Heart right ventricle (tissue), 16 donors: ENCODE measurements at regions not wholly inside any gene's neighbourhood (a gene's known extent, or its start where the extent isn't known, plus 50 kb on each side); places are given as distances from the start of the nearest gene placed in this dataset.
"Not testable (repeated sequence)": the region's sequence is repeated elsewhere in the genome, so short reads cannot be mapped to it uniquely, and the experiment has no call there.

Experiments
- ATAC-seq, 8 donors: fragments of 200-7000 bp; cut with Tn5 transposase; one replicate each; pipeline ENCODE4 v1.9.1; 2020; ENCODE audit warnings: mild to moderate bottlenecking in 8 of 8, moderate library complexity in 8 of 8, moderate number of reproducible peaks in 1 of 8
- DNase-seq, 2 donors: peaks; one replicate each; pipeline ENCODE4 v3.0.0-alpha.2; 2020
- H3K27ac ChIP-seq, 10 donors: fragments of 200-600 bp; sonication (generic) in 2 of 10; one replicate each; pipeline versions ENCODE4 v1.5.0 to v1.8.0; 2020 to 2022; ENCODE audit warnings: mild to moderate bottlenecking in 3 of 10
- H3K27me3 ChIP-seq, 7 donors: fragments of 200-600 bp; one replicate each; pipeline ENCODE4 v1.8.0; 2021 to 2022; ENCODE audit warnings: mild to moderate bottlenecking in 2 of 7
- H3K36me3 ChIP-seq, 9 donors: fragments of 200-600 bp; sonication (generic) in 1 of 9; one replicate each; pipeline versions ENCODE4 v1.5.0 to v1.8.0; 2020 to 2022; ENCODE audit warnings: mild to moderate bottlenecking in 2 of 9
- H3K4me1 ChIP-seq, 9 donors: fragments of 200-600 bp; sonication (generic) in 1 of 9; one replicate each; pipeline versions ENCODE4 v1.5.0 to v1.8.0; 2020 to 2022; ENCODE audit warnings: mild to moderate bottlenecking in 4 of 9
- H3K4me3 ChIP-seq, 10 donors: fragments of 200-600 bp; sonication (generic) in 2 of 10; one replicate each; pipeline versions ENCODE4 v1.5.0 to v1.8.0; 2020 to 2022; ENCODE audit warnings: mild to moderate bottlenecking in 7 of 10, moderate library complexity in 2 of 10
- H3K9me3 ChIP-seq, 11 donors: fragments of 200-600 bp in 10 of 11; sonication (generic) in 2 of 11; one replicate each; pipeline versions ENCODE4 v1.5.0 to v1.8.0; 2013 to 2022; ENCODE audit warnings: mild to moderate bottlenecking in 2 of 11, control low read depth in 1 of 11, moderate library complexity in 1 of 11
- WGBS, 2 donors: extraction: QIAGEN DNeasy Blood & Tissue Kit; methylation state at CpG; one replicate each; pipeline ENCODE4 v1.1.7; 2013; ENCODE audit warnings: inconsistent platforms in 1 of 2; 5-methylcytosine and 5-hydroxymethylcytosine counted together
- intact Hi-C, 10 donors: fragments of 100-400 bp; cut with DNase I; formaldehyde crosslinking; loops; one replicate each; pipeline versions ENCODE4 v1.11.1 to v1.14.2; 2022
- TF ChIP-seq, protein P1 (sequence below), 9 donors: fragments of 200-600 bp; sonication (generic) in 2 of 9; IDR thresholded peaks; one replicate each; pipeline versions ENCODE4 v1.5.0 to v1.8.0; 2021 to 2022; ENCODE audit warnings: antibody characterized with exemption in 9 of 9, mild to moderate bottlenecking in 5 of 9, moderate library complexity in 1 of 9
- donor health status: Arrhythmogenic right ventricular cardiomyopathy.
- donor health status: ischemic (EF 13 %, LVEDD 7.1; RV severe dilation, severe dysfunction).
- donor health status: healthy with polysubstance abuse.
- donor health status: DM: no; HTN: yes; CAD: no.
- donor health status: DM: no; HTN: no; CAD: no.
- donor health status: ischemic (EF 25% LVEDD 6.9; RV normal size, moderate dysfunction).
- donor health status: ischemic (EF 25% LVEDD 5.7; RV mildly dilated, moderate dysfunction).
- donor health status: healthy.
- donor health status: DM: yes; HTN: yes; CAD: no.
- donor health status: Ischemic cardiomyopathy.
- donor health status: ischemic (EF 35%, LVEDD 5.7; RV mildly dilated, moderate dysfunction).
- donor health status: nonischemic (EF 11% LVEDD 7.7; RV severe dilation, severe dysfunction).
- donor health status: DM: yes; HTN: yes; CAD: no.
- donor health status: PGD.
- donor health status: ischemic (EF 29% LVEDD 5.4; RV normal size, mild dysfunction).
- donor health status: nonischemic (EF 23%, LVEDD 6.1; RV moderate dilation, normal function).

DNA sequence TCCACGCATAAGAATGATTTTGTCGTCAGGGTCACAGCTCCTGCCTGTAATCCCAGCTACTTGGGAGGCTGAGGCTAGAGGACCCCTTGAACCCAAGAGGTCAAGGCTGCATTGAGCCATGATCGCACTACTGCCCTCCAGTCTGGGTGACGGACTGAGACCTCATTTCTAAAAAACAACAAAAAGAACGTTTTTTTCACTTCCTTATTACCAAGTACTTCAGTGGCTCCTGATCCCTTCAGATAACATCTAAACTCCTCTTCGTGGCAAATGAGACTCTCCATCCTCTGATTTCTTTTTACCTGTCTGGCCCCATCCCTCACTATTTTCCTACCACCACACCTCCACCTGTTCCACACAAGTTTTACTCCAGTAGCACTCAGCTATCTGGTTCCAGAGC, 105.4 kb upstream of the TLK1 start:
- H3K4me1 ChIP-seq, result no peaks in the 10 kb centered on the region
- no peaks in the 10 kb centered on the region for H3K9me3 ChIP-seq
- DNase-seq, result no peak
- no peaks in the 10 kb centered on the region for H3K27me3 ChIP-seq
- no peak overlapping the region for H3K27ac ChIP-seq
- intact Hi-C loops, result no loop called here
- no peaks in the 10 kb centered on the region for H3K36me3 ChIP-seq
- no peak for ATAC-seq
- TF ChIP-seq, protein P1, sequence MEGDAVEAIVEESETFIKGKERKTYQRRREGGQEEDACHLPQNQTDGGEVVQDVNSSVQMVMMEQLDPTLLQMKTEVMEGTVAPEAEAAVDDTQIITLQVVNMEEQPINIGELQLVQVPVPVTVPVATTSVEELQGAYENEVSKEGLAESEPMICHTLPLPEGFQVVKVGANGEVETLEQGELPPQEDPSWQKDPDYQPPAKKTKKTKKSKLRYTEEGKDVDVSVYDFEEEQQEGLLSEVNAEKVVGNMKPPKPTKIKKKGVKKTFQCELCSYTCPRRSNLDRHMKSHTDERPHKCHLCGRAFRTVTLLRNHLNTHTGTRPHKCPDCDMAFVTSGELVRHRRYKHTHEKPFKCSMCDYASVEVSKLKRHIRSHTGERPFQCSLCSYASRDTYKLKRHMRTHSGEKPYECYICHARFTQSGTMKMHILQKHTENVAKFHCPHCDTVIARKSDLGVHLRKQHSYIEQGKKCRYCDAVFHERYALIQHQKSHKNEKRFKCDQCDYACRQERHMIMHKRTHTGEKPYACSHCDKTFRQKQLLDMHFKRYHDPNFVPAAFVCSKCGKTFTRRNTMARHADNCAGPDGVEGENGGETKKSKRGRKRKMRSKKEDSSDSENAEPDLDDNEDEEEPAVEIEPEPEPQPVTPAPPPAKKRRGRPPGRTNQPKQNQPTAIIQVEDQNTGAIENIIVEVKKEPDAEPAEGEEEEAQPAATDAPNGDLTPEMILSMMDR (IDR thresholded peaks at IDR 0.05), result no peak
- no peak overlapping the region for H3K4me3 ChIP-seq
- WGBS, 2 donors, result 75 to 77% methylated on average over 6 of the region's 6 CpGs

DNA sequence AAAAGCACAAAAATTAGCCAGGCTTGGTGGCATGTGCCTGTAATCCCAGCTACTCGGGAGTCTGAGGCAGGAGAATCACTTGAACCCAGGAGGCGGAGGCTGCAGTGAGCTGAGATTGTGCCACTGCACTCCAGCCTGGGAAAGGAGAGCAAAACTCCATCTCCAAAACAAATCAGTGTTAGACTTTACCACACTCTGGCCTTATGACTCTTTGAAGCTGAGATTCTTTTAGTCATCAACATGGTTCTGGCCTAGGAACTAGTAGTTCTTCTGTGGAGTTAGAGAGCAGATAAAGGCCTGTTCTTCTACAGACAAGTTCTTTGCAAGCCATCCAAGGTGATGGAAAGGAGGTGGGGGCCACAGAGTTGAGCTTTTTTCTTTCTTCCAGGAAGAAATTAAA, 100.8 kb upstream of the TLK1 start:
- H3K36me3 ChIP-seq, H3K4me3 ChIP-seq, intact Hi-C loops, H3K9me3 ChIP-seq, DNase-seq, ATAC-seq, H3K27ac ChIP-seq, H3K27me3 ChIP-seq: not testable (repeated sequence)
- peaks cover 0 to 11% (median 0%) of the 10 kb centered on the region in 9 donors for H3K4me1 ChIP-seq
- WGBS, 2 donors, result 93 to 96% methylated on average over 2 of the region's 2 CpGs

DNA sequence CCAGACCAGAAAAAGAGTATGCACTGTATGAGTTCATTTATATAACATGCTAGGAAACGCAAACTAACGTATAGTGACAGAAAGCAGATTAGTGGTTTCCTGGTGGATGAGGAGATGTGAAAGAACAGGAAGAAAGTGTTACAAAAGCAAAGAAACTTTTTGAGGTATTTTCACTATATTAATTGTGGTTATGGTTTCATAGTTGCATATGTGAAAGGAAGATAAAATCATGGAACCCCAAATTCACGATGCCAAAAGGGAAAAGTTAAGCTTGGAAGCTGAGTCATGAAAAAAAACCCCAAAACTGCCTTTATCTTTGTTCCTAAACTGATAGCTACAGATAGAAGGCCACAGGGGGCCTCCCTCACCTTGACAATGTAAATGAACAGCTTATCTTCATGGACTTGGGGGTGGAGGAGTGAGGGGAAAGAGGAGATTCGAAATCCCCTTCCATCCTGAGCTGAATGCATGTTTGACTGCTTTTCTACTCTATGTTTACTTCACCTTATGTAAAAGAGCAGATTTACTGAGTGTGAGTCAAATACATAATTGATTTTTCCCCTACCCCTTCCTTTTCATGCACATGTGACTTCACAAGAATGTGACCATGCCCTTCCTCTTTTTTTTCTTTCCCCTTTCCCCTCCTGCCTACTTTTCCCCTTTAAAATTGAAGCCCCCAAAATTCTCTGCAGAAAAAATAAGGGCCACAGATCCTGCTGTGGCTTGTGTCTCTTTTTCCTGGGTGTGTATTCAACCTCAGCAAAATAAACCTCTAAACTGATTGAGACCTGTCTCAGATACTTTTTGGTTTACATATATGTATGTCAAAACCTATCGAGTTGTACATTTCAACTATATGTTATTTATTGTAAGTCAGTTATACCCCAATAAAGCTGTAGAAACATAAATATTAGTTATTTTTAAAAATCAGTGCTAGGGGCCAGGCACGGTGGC, 100.1 kb upstream of the TLK1 start:
- TF ChIP-seq, protein P1 (IDR thresholded peaks at IDR 0.05), result no peak
- Histone ChIP-seq H3K27ac (no peak overlapping the region), H3K27me3 (no peaks in the 10 kb centered on the region), H3K4me1 (peaks cover 0 to 11% (median 0%) of the 10 kb centered on the region in 9 donors), H3K4me3 (no peak overlapping the region), H3K9me3 (no peaks in the 10 kb centered on the region), H3K36me3 (no peaks in the 10 kb centered on the region)
- intact Hi-C loops, result no loop called here
- ATAC-seq (no peak), DNase-seq (no peak)
- 57 to 60% methylated on average over 6 of the region's 6 CpGs for whole genome bisulfite sequencing, 2 donors

DNA sequence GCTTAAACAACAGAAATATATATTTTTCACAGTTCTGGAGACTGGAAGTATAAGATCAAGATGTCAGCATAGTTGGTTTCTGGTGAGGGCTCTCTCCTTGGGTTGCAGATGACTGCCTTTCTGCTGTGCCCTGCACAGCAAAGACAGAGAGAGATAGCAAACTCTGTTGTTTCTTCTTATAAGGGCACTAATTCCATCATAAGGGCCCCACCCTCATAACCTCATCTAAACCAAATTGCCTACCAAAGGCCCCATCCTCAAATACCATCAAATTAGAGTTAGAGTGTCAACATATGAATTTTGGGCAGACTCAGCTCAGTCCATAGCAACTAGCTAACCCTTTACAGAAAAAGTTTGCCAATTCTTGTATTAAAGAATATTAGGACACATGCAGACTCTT, 94.0 kb upstream of the TLK1 start:
- intact Hi-C loops, result no loop called here
- no peak overlapping the region for H3K27ac ChIP-seq
- no peaks in the 10 kb centered on the region for H3K36me3 ChIP-seq
- peaks cover 0 to 4% (median 0%) of the 10 kb centered on the region in 7 donors for H3K27me3 ChIP-seq
- DNase-seq, result no peak
- H3K4me3 ChIP-seq, result no peak overlapping the region
- no peaks in the 10 kb centered on the region for H3K4me1 ChIP-seq
- TF ChIP-seq, protein P1 (IDR thresholded peaks at IDR 0.05), result no peak
- ATAC-seq, result no peak
- peaks cover 0 to 15% (median 3%) of the 10 kb centered on the region in 11 donors for H3K9me3 ChIP-seq
